HCT116 (cell line): ENCODE measurements at regions not wholly inside any gene's neighbourhood (a gene's known extent, or its start where the extent isn't known, plus 50 kb on each side); places are given as distances from the start of the nearest gene placed in this dataset.

Source experiments
- ATAC-seq: fragments of 200-7000 bp; cut with Tn5 transposase; 2 replicates; pipeline ENCODE4 v1.9.1; 2020; ENCODE audit warnings: mild to moderate bottlenecking, moderate library complexity
- BruUV-seq: library from RNA; stranded (reverse); fragments of 400-500 nt; replicated peaks from 2 replicates; lab custom pipeline; 2021; lab: Mats Ljungman, UMichigan
- CTCF ChIA-PET: fragments of 300-600 bp; sonication (Branson Sonifier 250); formaldehyde crosslinking; loops from one replicate; lab custom pipeline; 2021; ENCODE audit warnings: antibody characterized with exemption; lab: Charles Lee
- POLR2A ChIA-PET: fragments of 300-600, 350-600 bp; sonication (Branson Sonifier 250); formaldehyde crosslinking; loops from one replicate; lab custom pipeline; 2021; ENCODE audit warnings: antibody characterized with exemption; lab: Charles Lee
- RAD21 ChIA-PET, 2 experiments: fragments of 300-600 bp; sonication (Branson Sonifier 250); formaldehyde crosslinking; loops; one replicate each; lab custom pipeline; 2023; ENCODE audit warnings: low total read pairs in 2 of 2; ENCODE audit not compliant: uncharacterized antibody in 2 of 2, unreplicated experiment in 2 of 2, low non-redundant PET in 1 of 2; lab: Charles Lee
- DNase-seq: peaks from one replicate; pipeline ENCODE4 v3.0.0-alpha.2; 2010; ENCODE audit warnings: low read depth, low spot score
- H2AFZ ChIP-seq: fragments of 200-600 bp; shearing (Covaris generic), sonication (generic); 2 replicates; pipeline ENCODE4 v1.6.1; 2017; ENCODE audit warnings: low read depth, mixed run types, mixed read lengths, antibody characterized with exemption, low read length; ENCODE audit not compliant: poor library complexity, severe bottlenecking
- H3K27ac ChIP-seq: 2 replicates; pipeline ENCODE4 v1.5.1; 2012; ENCODE audit warnings: low read depth, low read length
- H3K27me3 ChIP-seq: fragments of 200-600 bp; sonication (generic); 2 replicates; pipeline ENCODE4 v1.6.1; 2016; ENCODE audit warnings: mixed run types, low read length, mixed read lengths; ENCODE audit not compliant: insufficient read depth
- H3K36me3 ChIP-seq, 2 experiments: fragments of 200-500 bp in 1 of 2; fragments of 200-600 bp in 1 of 2; sonication (Bioruptor generic) in 1 of 2; sonication (generic) in 1 of 2; 2 replicates each; pipeline versions ENCODE4 v1.5.1 to v1.6.1; 2014 to 2016; ENCODE audit warnings: low read length in 2 of 2, inconsistent platforms in 1 of 2, mixed read lengths in 1 of 2, mixed run types in 1 of 2; ENCODE audit not compliant: insufficient read depth in 2 of 2, control insufficient read depth in 1 of 2
- H3K4me1 ChIP-seq, 2 experiments: fragments of 200-600 bp in 1 of 2; sonication (generic) in 1 of 2; 2 replicates each; pipeline versions ENCODE4 v1.5.1 to v1.6.1; 2012 to 2017; ENCODE audit warnings: low read length in 2 of 2, inconsistent platforms in 1 of 2, mild to moderate bottlenecking in 1 of 2, mixed read lengths in 1 of 2, mixed run types in 1 of 2, moderate library complexity in 1 of 2; ENCODE audit not compliant: insufficient read depth in 2 of 2, control insufficient read depth in 1 of 2
- H3K4me2 ChIP-seq: fragments of 200-600 bp; sonication (generic); 2 replicates; pipeline ENCODE4 v1.6.1; 2017; ENCODE audit warnings: mixed run types, low read length, mixed read lengths
- H3K4me3 ChIP-seq, 2 experiments: fragments of 200-600 bp in 1 of 2; sonication (generic) in 1 of 2; replicated peaks in 1 of 2; 2 replicates each; pipeline ENCODE4 v1.5.1; 2011 to 2016; ENCODE audit warnings: low read length in 2 of 2, control low read depth in 1 of 2, low read depth in 1 of 2, mild to moderate bottlenecking in 1 of 2, mixed read lengths in 1 of 2, mixed run types in 1 of 2
- H3K79me2 ChIP-seq: fragments of 200-600 bp; sonication (generic); 2 replicates; pipeline ENCODE4 v1.6.1; 2017; ENCODE audit warnings: mild to moderate bottlenecking, mixed run types, low read length, moderate library complexity, mixed read lengths; ENCODE audit not compliant: insufficient read depth
- H3K9ac ChIP-seq: fragments of 200-600 bp; sonication (generic); 2 replicates; pipeline ENCODE4 v1.6.1; 2016; ENCODE audit warnings: low read length, mixed read lengths
- H3K9me2 ChIP-seq: fragments of 200-600 bp; sonication (generic), shearing (Covaris generic); 2 replicates; pipeline ENCODE4 v1.6.1; 2017; ENCODE audit warnings: mixed run types, mild to moderate bottlenecking, moderate library complexity; ENCODE audit not compliant: insufficient read depth
- H3K9me3 ChIP-seq, 2 experiments: fragments of 200-500 bp in 1 of 2; fragments of 200-600 bp in 1 of 2; sonication (Bioruptor generic) in 1 of 2; sonication (generic) in 1 of 2; 2 replicates each; pipeline ENCODE4 v1.6.1; 2014 to 2017; ENCODE audit warnings: low read length in 2 of 2, mixed read lengths in 2 of 2, inconsistent platforms in 1 of 2, low read depth in 1 of 2, mild to moderate bottlenecking in 1 of 2, mixed run types in 1 of 2, moderate library complexity in 1 of 2; ENCODE audit not compliant: control insufficient read depth in 1 of 2, insufficient read depth in 1 of 2
- H4K20me1 ChIP-seq: fragments of 200-600 bp; sonication (generic), shearing (Covaris generic); 2 replicates; pipeline ENCODE4 v1.6.1; 2017; ENCODE audit warnings: mixed run types, mild to moderate bottlenecking, moderate library complexity; ENCODE audit not compliant: insufficient read depth
- ATF3 ChIP-seq: IDR thresholded peaks from 2 replicates; pipeline ENCODE4 v1.6.1; 2012
- CEBPB ChIP-seq: IDR thresholded peaks from 2 replicates; pipeline ENCODE4 v1.6.1; 2012; ENCODE audit warnings: low read depth
- EGR1 ChIP-seq: IDR thresholded peaks from 2 replicates; pipeline ENCODE4 v1.6.1; 2012; ENCODE audit warnings: low read depth
- ELF1 ChIP-seq: IDR thresholded peaks from 2 replicates; pipeline ENCODE4 v1.6.1; 2012; ENCODE audit warnings: low read depth, borderline replicate concordance
- EZH2 ChIP-seq: fragments of 200-600 bp; sonication (generic); IDR thresholded peaks from 2 replicates; pipeline ENCODE4 v1.6.1; 2017; ENCODE audit warnings: antibody characterized with exemption, mixed run types
- EZH2phosphoT487 ChIP-seq: fragments of 200-600 bp; IDR thresholded peaks from 2 replicates; pipeline ENCODE4 v1.6.1; 2018; ENCODE audit warnings: antibody characterized with exemption, borderline replicate concordance
- FOSL1 ChIP-seq: IDR thresholded peaks from 2 replicates; pipeline ENCODE4 v1.6.1; 2012; ENCODE audit warnings: low read depth
- MAX ChIP-seq: IDR thresholded peaks from 2 replicates; pipeline ENCODE4 v1.6.1; 2012
- POLR2A ChIP-seq: IDR thresholded peaks from 2 replicates; pipeline ENCODE4 v1.7.0; 2011; ENCODE audit warnings: borderline replicate concordance; ENCODE audit not compliant: insufficient read depth, insufficient read length; ENCODE audit errors: extremely low read depth
- POLR2AphosphoS5 ChIP-seq: IDR thresholded peaks from 2 replicates; pipeline ENCODE4 v1.6.1; 2011; ENCODE audit warnings: mild to moderate bottlenecking, low read depth, low read length, moderate library complexity
- RAD21 ChIP-seq: IDR thresholded peaks from 2 replicates; pipeline ENCODE4 v1.6.1; 2012; ENCODE audit warnings: low read depth, mild to moderate bottlenecking
- REST ChIP-seq: IDR thresholded peaks from 2 replicates; pipeline ENCODE4 v1.6.1; 2012; ENCODE audit warnings: low read depth
- SIN3A ChIP-seq: IDR thresholded peaks from 2 replicates; pipeline ENCODE4 v1.6.1; 2012; ENCODE audit warnings: low read depth
- SRF ChIP-seq: IDR thresholded peaks from 2 replicates; pipeline ENCODE4 v1.6.1; 2012; ENCODE audit warnings: low read depth
- TCF7L2 ChIP-seq: IDR thresholded peaks from 2 replicates; pipeline ENCODE4 v1.7.0; 2011; ENCODE audit warnings: borderline replicate concordance, inconsistent platforms; ENCODE audit not compliant: insufficient read depth, insufficient read length; ENCODE audit errors: extremely low read depth
- YY1 ChIP-seq: IDR thresholded peaks from 2 replicates; pipeline ENCODE4 v1.6.1; 2011; ENCODE audit warnings: low read length, low read depth, moderate library complexity, mild to moderate bottlenecking; ENCODE audit not compliant: insufficient replicate concordance; ENCODE audit errors: extremely low read depth
- intact Hi-C: fragments of 100-400 bp; cut with micrococcal nuclease; formaldehyde crosslinking; loops from 2 replicates; pipeline ENCODE4 v1.10.0; 2022

- Histone ChIP-seq H3K9ac (no peak overlapping the region), H4K20me1 (no peaks in the 10 kb centered on the region), H3K9me2 (no peaks in the 10 kb centered on the region), H3K4me1 (peaks cover under 1 to 24% of the 10 kb centered on the region in 2 experiments; a peak in 3 of 4 replicates), H3K4me3 (no peak overlapping the region), H3K4me2 (no peak overlapping the region), H3K36me3 (no peaks in the 10 kb centered on the region), H3K27me3 (no peaks in the 10 kb centered on the region), H2AFZ (no peak overlapping the region), H3K79me2 (no peaks in the 10 kb centered on the region), H3K27ac (no peak overlapping the region), H3K9me3 (no peaks in the 10 kb centered on the region)
- TF ChIP-seq SRF: no peak
- TF ChIP-seq RAD21: no peak
- TF ChIP-seq MAX: no peak
- TF ChIP-seq POLR2AphosphoS5: no peak
- no peak for TF ChIP-seq TCF7L2
- TF ChIP-seq CEBPB: no peak
- TF ChIP-seq EZH2: no peak
- TF ChIP-seq POLR2A: no peak
- TF ChIP-seq FOSL1: no peak
- TF ChIP-seq SIN3A: no peak
- TF ChIP-seq EGR1: no peak
- TF ChIP-seq YY1: no peak
- TF ChIP-seq ELF1: no peak
- no peak for TF ChIP-seq REST
- no peak for TF ChIP-seq ATF3
- no peak for TF ChIP-seq EZH2phosphoT487
- DNase-seq (no peak), ATAC-seq (no peak)
- ChIA-PET RAD21 (no interaction called here), POLR2A (no interaction called here), CTCF (no interaction called here)
- no TSS peak for BruUV-seq
- intact Hi-C loops: no loop called here
Observed at GRCh38 chr6:11427091-11427722, 110.3 kb upstream of the TMEM170B start.
